ENCODE measurements at regions not wholly inside any gene's neighbourhood (a gene's known extent, or its start where the extent isn't known, plus 50 kb on each side); places are given as distances from the start of the nearest gene placed in this dataset.

DNA sequence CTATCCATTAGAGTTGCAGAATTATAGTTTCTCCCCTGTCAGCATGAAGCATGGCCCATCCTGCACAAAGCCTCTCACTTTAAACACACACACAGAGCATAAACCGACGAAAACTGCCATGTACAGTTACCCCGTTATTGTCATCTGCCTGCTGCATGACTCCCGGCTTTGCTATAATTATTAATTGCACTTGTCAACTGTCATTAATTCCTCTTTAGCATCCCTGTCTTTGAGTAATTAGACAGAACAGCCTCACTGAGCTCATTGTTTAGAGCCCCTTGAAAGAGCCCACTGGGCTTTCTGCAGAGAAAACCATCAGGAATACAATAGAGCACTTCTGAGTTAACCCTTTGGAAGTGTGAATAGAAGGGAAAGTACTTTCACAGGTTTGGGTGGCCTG is 307.2 kb upstream of the SOX5 start (continued):
- TF ChIP-seq, protein P1, sequence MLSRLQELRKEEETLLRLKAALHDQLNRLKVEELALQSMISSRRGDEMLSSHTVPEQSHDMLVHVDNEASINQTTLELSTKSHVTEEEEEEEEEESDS (CRISPR knock-in tag; IDR thresholded peaks at IDR 0.05): no peak
- TF ChIP-seq ZNF445 (CRISPR knock-in tag; IDR thresholded peaks at IDR 0.05; ENCODE audit: low read depth): no peak
- TF ChIP-seq XRCC5 (IDR thresholded peaks at IDR 0.05; ENCODE audit: low read depth, low read length): no peak
- TF ChIP-seq, protein P2, sequence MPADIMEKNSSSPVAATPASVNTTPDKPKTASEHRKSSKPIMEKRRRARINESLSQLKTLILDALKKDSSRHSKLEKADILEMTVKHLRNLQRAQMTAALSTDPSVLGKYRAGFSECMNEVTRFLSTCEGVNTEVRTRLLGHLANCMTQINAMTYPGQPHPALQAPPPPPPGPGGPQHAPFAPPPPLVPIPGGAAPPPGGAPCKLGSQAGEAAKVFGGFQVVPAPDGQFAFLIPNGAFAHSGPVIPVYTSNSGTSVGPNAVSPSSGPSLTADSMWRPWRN (IDR thresholded peaks at IDR 0.05; ENCODE audit: low read depth): no peak

DNA sequence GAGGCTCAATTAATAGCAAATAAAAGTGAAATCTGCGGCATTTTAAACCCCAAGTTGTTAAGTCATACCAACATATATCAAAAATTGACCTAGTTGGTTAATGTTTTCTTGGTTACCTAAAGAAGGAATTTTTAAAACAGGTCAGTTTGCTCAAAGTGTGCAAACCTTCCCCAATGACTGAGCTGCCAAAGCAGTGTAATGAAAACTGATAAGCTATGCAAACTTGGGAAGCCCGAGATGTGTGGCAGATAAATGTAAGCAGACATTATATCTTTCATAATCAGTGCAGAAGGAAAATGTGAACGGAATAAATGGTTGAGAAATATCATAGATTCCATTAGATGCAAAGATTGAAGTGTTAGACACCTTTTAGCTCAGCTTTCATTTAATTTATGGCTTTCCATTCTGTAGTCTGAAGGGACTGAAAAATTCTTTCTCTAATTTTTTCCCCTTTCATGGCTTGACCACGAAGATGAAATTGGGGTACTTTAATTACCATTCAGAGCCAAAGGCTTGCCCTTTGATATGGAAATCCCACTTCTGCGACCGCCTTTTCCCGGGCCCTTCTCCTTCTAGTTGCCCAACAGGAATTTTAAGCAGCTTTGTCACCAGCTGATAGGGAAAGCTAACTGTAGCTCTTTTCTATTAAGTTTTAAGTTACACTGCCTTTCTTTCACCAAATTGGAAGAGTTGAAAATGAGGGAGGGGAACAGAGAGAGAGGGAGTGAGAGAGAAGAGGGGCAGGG is 306.6 kb upstream of the SOX5 start:
- H3K27me3 ChIP-seq (ENCODE audit: control insufficient read depth in 2 of 2, insufficient read depth in 2 of 2, low read length in 2 of 2): no peaks in the 10 kb centered on the region
- H3K9me3 ChIP-seq (replicated peaks; ENCODE audit: control insufficient read depth, insufficient read depth, low read depth, low read length): no peaks in the 10 kb centered on the region
- DNase-seq (ENCODE audit: extremely low read depth in 1 of 4, low spot score in 3 of 4) (no peak), FAIRE-seq (no peak), ATAC-seq (no peak)
- no peak overlapping the region for H2AFZ ChIP-seq (ENCODE audit: low read depth, low read length)
- no peak overlapping the region for H3K27ac ChIP-seq (ENCODE audit: extremely low read depth, low read depth, low read length)
- POLR2A ChIA-PET: interaction anchor here (0.7 kb wide), 1 partner anchor 168 kb away, joined by 3 read pairs; no protein-coding TSS in a partner anchor
- BruUV-seq (replicated peaks): no TSS peak
- no peaks in the 10 kb centered on the region for H3K4me1 ChIP-seq (replicated peaks in 1 of 2; ENCODE audit: control insufficient read depth in 2 of 2, insufficient read depth in 2 of 2, low read length in 2 of 2)
- in situ Hi-C loops (cut with MboI) (no loop called here), intact Hi-C loops (cut with micrococcal nuclease) (no loop called here)
- 11% methylated on average over 7 of the region's 7 CpGs for WGBS (ENCODE audit: insufficient coverage, low coverage, missing lambda C conversion rate)
- CTCF ChIA-PET (ENCODE audit: low intra/inter-chr PET ratio): no interaction called here
- no peak overlapping the region for H3K4me3 ChIP-seq
- no peak overlapping the region for H3K9ac ChIP-seq (ENCODE audit: insufficient read depth in 1 of 2, low read depth in 2 of 2, low read length in 2 of 2)
- no peaks in the 10 kb centered on the region for H3K79me2 ChIP-seq (ENCODE audit: control insufficient read depth, insufficient read depth, low read length)
- H3K36me3 ChIP-seq (ENCODE audit: control insufficient read depth, insufficient read depth, low read length): no peaks in the 10 kb centered on the region
- H3K9me1 ChIP-seq (ENCODE audit: control insufficient read depth, insufficient read depth, low read length): no peaks in the 10 kb centered on the region
- H3K4me2 ChIP-seq (ENCODE audit: insufficient read depth, low read length): no peak overlapping the region
- H4K20me1 ChIP-seq (replicated peaks; ENCODE audit: control insufficient read depth, insufficient read depth, low read length): no peaks in the 10 kb centered on the region
- TF ChIP-seq, protein P3, sequence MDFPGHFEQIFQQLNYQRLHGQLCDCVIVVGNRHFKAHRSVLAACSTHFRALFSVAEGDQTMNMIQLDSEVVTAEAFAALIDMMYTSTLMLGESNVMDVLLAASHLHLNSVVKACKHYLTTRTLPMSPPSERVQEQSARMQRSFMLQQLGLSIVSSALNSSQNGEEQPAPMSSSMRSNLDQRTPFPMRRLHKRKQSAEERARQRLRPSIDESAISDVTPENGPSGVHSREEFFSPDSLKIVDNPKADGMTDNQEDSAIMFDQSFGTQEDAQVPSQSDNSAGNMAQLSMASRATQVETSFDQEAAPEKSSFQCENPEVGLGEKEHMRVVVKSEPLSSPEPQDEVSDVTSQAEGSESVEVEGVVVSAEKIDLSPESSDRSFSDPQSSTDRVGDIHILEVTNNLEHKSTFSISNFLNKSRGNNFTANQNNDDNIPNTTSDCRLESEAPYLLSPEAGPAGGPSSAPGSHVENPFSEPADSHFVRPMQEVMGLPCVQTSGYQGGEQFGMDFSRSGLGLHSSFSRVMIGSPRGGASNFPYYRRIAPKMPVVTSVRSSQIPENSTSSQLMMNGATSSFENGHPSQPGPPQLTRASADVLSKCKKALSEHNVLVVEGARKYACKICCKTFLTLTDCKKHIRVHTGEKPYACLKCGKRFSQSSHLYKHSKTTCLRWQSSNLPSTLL (IDR thresholded peaks at IDR 0.05): no peak
- TF ChIP-seq AFF4 (CRISPR knock-in tag; IDR thresholded peaks at IDR 0.05): no peak
- TF ChIP-seq MECOM (CRISPR knock-in tag; IDR thresholded peaks at IDR 0.05): no peak
- TF ChIP-seq ARNT (IDR thresholded peaks at IDR 0.05): no peak
- no peak for TF ChIP-seq RNF2 (IDR thresholded peaks at IDR 0.05)
- TF ChIP-seq TCFL5 (CRISPR knock-in tag; conservative IDR thresholded peaks at IDR 0.05): no peak
- TF ChIP-seq KAT8 (IDR thresholded peaks at IDR 0.05; ENCODE audit: low read depth): no peak
- TF ChIP-seq EGR1 (conservative IDR thresholded peaks at IDR 0.05): no peak
- TF ChIP-seq EP300 (IDR thresholded peaks at IDR 0.05; ENCODE audit: low read length): no peak
- TF ChIP-seq, protein P4, sequence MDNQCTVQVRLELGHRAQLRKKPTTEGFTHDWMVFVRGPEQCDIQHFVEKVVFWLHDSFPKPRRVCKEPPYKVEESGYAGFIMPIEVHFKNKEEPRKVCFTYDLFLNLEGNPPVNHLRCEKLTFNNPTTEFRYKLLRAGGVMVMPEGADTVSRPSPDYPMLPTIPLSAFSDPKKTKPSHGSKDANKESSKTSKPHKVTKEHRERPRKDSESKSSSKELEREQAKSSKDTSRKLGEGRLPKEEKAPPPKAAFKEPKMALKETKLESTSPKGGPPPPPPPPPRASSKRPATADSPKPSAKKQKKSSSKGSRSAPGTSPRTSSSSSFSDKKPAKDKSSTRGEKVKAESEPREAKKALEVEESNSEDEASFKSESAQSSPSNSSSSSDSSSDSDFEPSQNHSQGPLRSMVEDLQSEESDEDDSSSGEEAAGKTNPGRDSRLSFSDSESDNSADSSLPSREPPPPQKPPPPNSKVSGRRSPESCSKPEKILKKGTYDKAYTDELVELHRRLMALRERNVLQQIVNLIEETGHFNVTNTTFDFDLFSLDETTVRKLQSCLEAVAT (IDR thresholded peaks at IDR 0.05): no peak
